MM.1S (cell line): ENCODE measurements at regions not wholly inside any gene's neighbourhood (a gene's known extent, or its start where the extent isn't known, plus 50 kb on each side); places are given as distances from the start of the nearest gene placed in this dataset.

ENCODE experiments used
- EZH2 ChIP-seq: fragments of 300-600 bp; sonication (generic); optimal IDR thresholded peaks from 2 replicates; pipeline ENCODE3; 2017; ENCODE audit warnings: low read depth, mild to moderate bottlenecking, antibody characterized with exemption, low read length, mixed read lengths
- EZH2phosphoT487 ChIP-seq: fragments of 300-600 bp; sonication (generic); IDR thresholded peaks from 2 replicates; pipeline ENCODE4 v1.6.1; 2018; ENCODE audit warnings: antibody characterized with exemption, low read length

- no peak for TF ChIP-seq EZH2phosphoT487
- TF ChIP-seq EZH2 = no peak
Measured at GRCh38 chr3:95934181-95934580, 880.2 kb upstream of the EPHA6 start.
